NCI-H460 (cell line): ENCODE measurements at regions not wholly inside any gene's neighbourhood (a gene's known extent, or its start where the extent isn't known, plus 50 kb on each side); places are given as distances from the start of the nearest gene placed in this dataset.

ENCODE experiments used
- DNase-seq: peaks from one replicate; pipeline ENCODE4 v3.0.0-alpha.2; 2016; ENCODE audit warnings: low read depth; ENCODE audit errors: extremely low read depth

- no peak for DNase-seq
Observed at GRCh38 chr11:106399076-106399511, 321.6 kb downstream of the AASDHPPT start.

GRCh38 chr11:106399624-106400023, 322.2 kb downstream of the AASDHPPT start:
- DNase-seq, result no peak

- no peak for DNase-seq
Observed at GRCh38 chr11:106400949-106401570, 323.6 kb downstream of the AASDHPPT start.

- no peak for DNase-seq
Observed at GRCh38 chr11:106403751-106404150, 326.3 kb downstream of the AASDHPPT start.

GRCh38 chr11:106409222-106409621, 331.8 kb downstream of the AASDHPPT start:
- DNase-seq, result no peak

- DNase-seq, result no peak
Observed at GRCh38 chr11:106409671-106410070, 332.2 kb downstream of the AASDHPPT start.

- DNase-seq, result no peak
Observed at GRCh38 chr11:106410902-106411301, 333.4 kb downstream of the AASDHPPT start.

- no peak for DNase-seq
Observed at GRCh38 chr11:106413222-106413621, 335.8 kb downstream of the AASDHPPT start.

- no peak for DNase-seq
Observed at GRCh38 chr11:106415510-106415909, 338.0 kb downstream of the AASDHPPT start.

- no peak for DNase-seq
Observed at GRCh38 chr11:106418791-106419190, 341.3 kb downstream of the AASDHPPT start.

GRCh38 chr11:106420048-106420665, 342.7 kb downstream of the AASDHPPT start:
- no peak for DNase-seq

GRCh38 chr11:106420686-106421085, 343.2 kb downstream of the AASDHPPT start:
- DNase-seq, result no peak

GRCh38 chr11:106421676-106422292, 344.3 kb downstream of the AASDHPPT start:
- DNase-seq, result no peak

GRCh38 chr11:106422583-106422982, 345.1 kb downstream of the AASDHPPT start:
- no peak for DNase-seq

GRCh38 chr11:106424111-106424510, 346.6 kb downstream of the AASDHPPT start:
- no peak for DNase-seq

GRCh38 chr11:106425819-106426218, 348.4 kb downstream of the AASDHPPT start:
- DNase-seq, result no peak

- no peak for DNase-seq
Observed at GRCh38 chr11:106426696-106427095, 349.2 kb downstream of the AASDHPPT start.

- DNase-seq, result no peak
Observed at GRCh38 chr11:106427736-106428135, 350.3 kb downstream of the AASDHPPT start.

- no peak for DNase-seq
Observed at GRCh38 chr11:106442032-106442431, 364.6 kb downstream of the AASDHPPT start.

- DNase-seq, result no peak
Observed at GRCh38 chr11:106446302-106446701, 368.8 kb downstream of the AASDHPPT start.

GRCh38 chr11:106446955-106447354, 369.5 kb downstream of the AASDHPPT start:
- no peak for DNase-seq

- DNase-seq, result no peak
Observed at GRCh38 chr11:106447631-106448191, 370.2 kb downstream of the AASDHPPT start.
